ENCODE measurements at regions not wholly inside any gene's neighbourhood (a gene's known extent, or its start where the extent isn't known, plus 50 kb on each side); places are given as distances from the start of the nearest gene placed in this dataset.

GRCh38 chr2:183752571-183752970 lies 628.3 kb downstream of the NUP35 start:
- Histone ChIP-seq H4K20me1 (replicated peaks; ENCODE audit: control insufficient read depth, insufficient read depth, low read length) (no peaks in the 10 kb centered on the region), H3K9me1 (ENCODE audit: control insufficient read depth, insufficient read depth, low read length) (no peaks in the 10 kb centered on the region), H3K4me2 (ENCODE audit: insufficient read depth, low read length) (no peak overlapping the region), H2AFZ (ENCODE audit: low read depth, low read length) (no peak overlapping the region), H3K4me1 (replicated peaks in 1 of 2; ENCODE audit: control insufficient read depth in 2 of 2, insufficient read depth in 2 of 2, low read length in 2 of 2) (no peaks in the 10 kb centered on the region), H3K27me3 (ENCODE audit: control insufficient read depth in 2 of 2, insufficient read depth in 2 of 2, low read length in 2 of 2) (no peaks in the 10 kb centered on the region), H3K27ac (ENCODE audit: extremely low read depth, low read depth, low read length) (no peak overlapping the region), H3K9me3 (replicated peaks; ENCODE audit: control insufficient read depth, insufficient read depth, low read depth, low read length) (0 out of 2 replicates have a peak, but pooled peaks cover 3% of the 10 kb centered on the region), H3K79me2 (ENCODE audit: control insufficient read depth, insufficient read depth, low read length) (no peaks in the 10 kb centered on the region), H3K36me3 (ENCODE audit: control insufficient read depth, insufficient read depth, low read length) (no peaks in the 10 kb centered on the region), H3K9ac (ENCODE audit: insufficient read depth in 1 of 2, low read depth in 2 of 2, low read length in 2 of 2) (no peak overlapping the region), H3K4me3 (no peak overlapping the region)
- intact Hi-C loops (cut with micrococcal nuclease): no loop called here
- no TSS peak for BruUV-seq (replicated peaks)
- no peak for FAIRE-seq
- POLR2A ChIA-PET: no interaction called here
- no peak for DNase-seq (ENCODE audit: extremely low read depth in 1 of 4, low spot score in 3 of 4)
- ATAC-seq: no peak
- in situ Hi-C loops (cut with MboI): no loop called here
- no peak for TF ChIP-seq MEF2D (tag; conservative IDR thresholded peaks at IDR 0.05; ENCODE audit: low read depth)
- TF ChIP-seq HNRNPLL (IDR thresholded peaks at IDR 0.05; ENCODE audit: low read depth, low read length, poor library complexity, severe bottlenecking): no peak
- WGBS (ENCODE audit: insufficient coverage, low coverage, missing lambda C conversion rate): 3% methylated on average over 3 of the region's 3 CpGs
- CTCF ChIA-PET (ENCODE audit: low intra/inter-chr PET ratio): no interaction called here

DNA sequence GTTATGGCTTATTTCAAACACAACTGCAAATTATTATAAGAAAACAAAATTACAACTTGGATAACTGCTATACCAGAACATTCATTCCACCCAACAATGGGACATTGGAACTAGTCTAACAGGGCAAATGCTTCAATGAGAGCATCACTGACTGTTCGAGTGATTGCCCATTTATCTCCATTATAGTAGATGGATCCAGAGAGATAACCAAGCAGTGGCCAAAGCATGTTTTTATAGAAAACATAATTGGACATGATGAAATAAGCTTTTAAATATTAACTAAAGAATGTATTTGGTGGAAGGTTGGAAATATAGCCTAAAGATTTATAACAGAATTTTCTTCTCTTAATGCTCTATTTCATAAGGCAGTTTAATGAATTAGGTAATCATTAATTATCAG lies 634.8 kb downstream of the NUP35 start:
- POLR2A ChIA-PET: no interaction called here
- H3K4me2 ChIP-seq (ENCODE audit: insufficient read depth, low read length): no peak overlapping the region
- no peaks in the 10 kb centered on the region for H4K20me1 ChIP-seq (replicated peaks; ENCODE audit: control insufficient read depth, insufficient read depth, low read length)
- no peaks in the 10 kb centered on the region for H3K9me1 ChIP-seq (ENCODE audit: control insufficient read depth, insufficient read depth, low read length)
- ATAC-seq: no peak
- no peaks in the 10 kb centered on the region; the same call in 1 of the 2 replicates for H3K9me3 ChIP-seq (replicated peaks; ENCODE audit: control insufficient read depth, insufficient read depth, low read depth, low read length)
- in situ Hi-C loops (cut with MboI) (no loop called here), intact Hi-C loops (cut with micrococcal nuclease) (no loop called here)
- H3K36me3 ChIP-seq (ENCODE audit: control insufficient read depth, insufficient read depth, low read length): no peaks in the 10 kb centered on the region
- H3K27ac ChIP-seq (ENCODE audit: extremely low read depth, low read depth, low read length): no peak overlapping the region
- H3K27me3 ChIP-seq (ENCODE audit: control insufficient read depth in 2 of 2, insufficient read depth in 2 of 2, low read length in 2 of 2): no peaks in the 10 kb centered on the region
- no peaks in the 10 kb centered on the region for H3K4me1 ChIP-seq (replicated peaks in 1 of 2; ENCODE audit: control insufficient read depth in 2 of 2, insufficient read depth in 2 of 2, low read length in 2 of 2)
- no peaks in the 10 kb centered on the region for H3K79me2 ChIP-seq (ENCODE audit: control insufficient read depth, insufficient read depth, low read length)
- no TSS peak for BruUV-seq (replicated peaks)
- CTCF ChIA-PET (ENCODE audit: low intra/inter-chr PET ratio): no interaction called here
- no peak for FAIRE-seq
- no peak overlapping the region for H3K9ac ChIP-seq (ENCODE audit: insufficient read depth in 1 of 2, low read depth in 2 of 2, low read length in 2 of 2)
- no peak for DNase-seq (ENCODE audit: extremely low read depth in 1 of 4, low spot score in 3 of 4)
- no peak overlapping the region for H3K4me3 ChIP-seq
- no peak overlapping the region for H2AFZ ChIP-seq (ENCODE audit: low read depth, low read length)
- 0% methylated on average over 1 of the region's 1 CpG for WGBS (ENCODE audit: insufficient coverage, low coverage, missing lambda C conversion rate)
- TF ChIP-seq, protein P1, sequence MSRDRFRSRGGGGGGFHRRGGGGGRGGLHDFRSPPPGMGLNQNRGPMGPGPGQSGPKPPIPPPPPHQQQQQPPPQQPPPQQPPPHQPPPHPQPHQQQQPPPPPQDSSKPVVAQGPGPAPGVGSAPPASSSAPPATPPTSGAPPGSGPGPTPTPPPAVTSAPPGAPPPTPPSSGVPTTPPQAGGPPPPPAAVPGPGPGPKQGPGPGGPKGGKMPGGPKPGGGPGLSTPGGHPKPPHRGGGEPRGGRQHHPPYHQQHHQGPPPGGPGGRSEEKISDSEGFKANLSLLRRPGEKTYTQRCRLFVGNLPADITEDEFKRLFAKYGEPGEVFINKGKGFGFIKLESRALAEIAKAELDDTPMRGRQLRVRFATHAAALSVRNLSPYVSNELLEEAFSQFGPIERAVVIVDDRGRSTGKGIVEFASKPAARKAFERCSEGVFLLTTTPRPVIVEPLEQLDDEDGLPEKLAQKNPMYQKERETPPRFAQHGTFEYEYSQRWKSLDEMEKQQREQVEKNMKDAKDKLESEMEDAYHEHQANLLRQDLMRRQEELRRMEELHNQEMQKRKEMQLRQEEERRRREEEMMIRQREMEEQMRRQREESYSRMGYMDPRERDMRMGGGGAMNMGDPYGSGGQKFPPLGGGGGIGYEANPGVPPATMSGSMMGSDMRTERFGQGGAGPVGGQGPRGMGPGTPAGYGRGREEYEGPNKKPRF (IDR thresholded peaks at IDR 0.05; ENCODE audit: low read depth, low read length): no peak
- TF ChIP-seq SMAD4 (CRISPR knock-in tag; conservative IDR thresholded peaks at IDR 0.05): no peak
- TF ChIP-seq ZNF444 (CRISPR knock-in tag; IDR thresholded peaks at IDR 0.05): no peak
- TF ChIP-seq C11orf30 (IDR thresholded peaks at IDR 0.05; ENCODE audit: low read depth): no peak
- no peak for TF ChIP-seq CBFA2T3 (IDR thresholded peaks at IDR 0.05)
- no peak for TF ChIP-seq CHD4 (IDR thresholded peaks at IDR 0.05; ENCODE audit: insufficient read depth, insufficient replicate concordance, low read depth, low read length, poor library complexity, severe bottlenecking)
- no peak for TF ChIP-seq NFE2L1 (tag; IDR thresholded peaks at IDR 0.05; ENCODE audit: borderline replicate concordance, low read depth)
- no peak for TF ChIP-seq ZNF655 (CRISPR knock-in tag; IDR thresholded peaks at IDR 0.05)
- no peak for TF ChIP-seq POU5F1 (IDR thresholded peaks at IDR 0.05; ENCODE audit: borderline replicate concordance, low read depth, low read length, partially characterized antibody)
- TF ChIP-seq, protein P2, sequence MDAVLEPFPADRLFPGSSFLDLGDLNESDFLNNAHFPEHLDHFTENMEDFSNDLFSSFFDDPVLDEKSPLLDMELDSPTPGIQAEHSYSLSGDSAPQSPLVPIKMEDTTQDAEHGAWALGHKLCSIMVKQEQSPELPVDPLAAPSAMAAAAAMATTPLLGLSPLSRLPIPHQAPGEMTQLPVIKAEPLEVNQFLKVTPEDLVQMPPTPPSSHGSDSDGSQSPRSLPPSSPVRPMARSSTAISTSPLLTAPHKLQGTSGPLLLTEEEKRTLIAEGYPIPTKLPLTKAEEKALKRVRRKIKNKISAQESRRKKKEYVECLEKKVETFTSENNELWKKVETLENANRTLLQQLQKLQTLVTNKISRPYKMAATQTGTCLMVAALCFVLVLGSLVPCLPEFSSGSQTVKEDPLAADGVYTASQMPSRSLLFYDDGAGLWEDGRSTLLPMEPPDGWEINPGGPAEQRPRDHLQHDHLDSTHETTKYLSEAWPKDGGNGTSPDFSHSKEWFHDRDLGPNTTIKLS (IDR thresholded peaks at IDR 0.05; ENCODE audit: borderline replicate concordance, low read depth): no peak
